ENCODE measurements at regions not wholly inside any gene's neighbourhood (a gene's known extent, or its start where the extent isn't known, plus 50 kb on each side); places are given as distances from the start of the nearest gene placed in this dataset.

DNA sequence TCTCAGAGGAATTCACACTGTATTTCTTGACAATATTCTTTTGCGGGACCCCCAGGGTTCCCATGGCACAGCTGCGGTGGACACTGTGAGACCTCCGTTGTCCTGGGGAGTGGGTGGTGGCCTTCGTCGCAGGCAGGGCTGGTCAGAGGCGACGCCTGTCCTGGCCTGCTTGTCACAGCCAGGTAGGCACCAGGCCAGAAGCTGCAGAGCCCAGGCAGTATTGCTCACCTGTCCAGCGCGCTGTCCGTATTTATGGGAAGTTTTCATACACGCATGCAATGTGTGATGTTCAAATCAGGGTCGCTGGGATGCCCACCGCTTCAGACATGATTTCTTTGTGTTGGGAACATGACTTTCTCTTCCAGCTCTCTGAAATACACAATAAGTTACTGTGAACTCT is 126.6 kb downstream of the RTP5 start:
- H2BK12ac ChIP-seq (ENCODE audit: low read depth, low read length): no peak overlapping the region
- ChIA-PET POLR2A (ENCODE audit: partially characterized antibody) (no interaction called here), CTCF (ENCODE audit: partially characterized antibody) (no interaction called here)
- DNase-seq (ENCODE audit: low read depth in 1 of 2, low spot score in 2 of 2): no peak
- H4K5ac ChIP-seq (ENCODE audit: insufficient read length, low read depth, low read length): no peak overlapping the region
- no peaks in the 10 kb centered on the region for H4K20me1 ChIP-seq (replicated peaks in 1 of 2; ENCODE audit: control insufficient read depth in 1 of 2, insufficient read depth in 2 of 2, low read length in 2 of 2)
- H3K4me3 ChIP-seq (ENCODE audit: extremely low read depth in 1 of 4, insufficient read depth in 2 of 4, low read depth in 3 of 4, low read length in 4 of 4): no peak overlapping the region
- H4K91ac ChIP-seq (replicated peaks; ENCODE audit: insufficient read length, low read length): no peak overlapping the region
- H3K79me2 ChIP-seq (ENCODE audit: control insufficient read depth in 1 of 2, insufficient read depth in 2 of 2, low read length in 2 of 2): no peaks in the 10 kb centered on the region
- 93% methylated on average over 13 of the region's 13 CpGs; no CpG with 5 or more reads in 1 of the 2 experiments for WGBS, 2 experiments (ENCODE audit: extremely low coverage in 1 of 2, insufficient coverage in 1 of 2, insufficient read length in 1 of 2, insufficient replicate concordance in 2 of 2, low coverage in 1 of 2, low lambda C conversion rate in 2 of 2, missing lambda C conversion rate in 1 of 2)
- no peaks in the 10 kb centered on the region for H3K79me1 ChIP-seq (ENCODE audit: low read depth, low read length)
- H3K27me3 ChIP-seq (replicated peaks in 1 of 4; ENCODE audit: control insufficient read depth in 3 of 4, extremely low read depth in 1 of 4, insufficient read depth in 3 of 4, low read length in 3 of 4): no peaks in the 10 kb centered on the region; a peak in 1 of 7 replicates
- FAIRE-seq: no peak
- no peak overlapping the region for H3K9ac ChIP-seq (replicated peaks in 1 of 4; ENCODE audit: extremely low read depth in 1 of 4, low read depth in 3 of 4, low read length in 3 of 4)
- no peak overlapping the region for H2BK15ac ChIP-seq (ENCODE audit: low read length)
- H3K23me2 ChIP-seq (ENCODE audit: low read depth, low read length): no peaks in the 10 kb centered on the region
- no peak overlapping the region for H3K56ac ChIP-seq (replicated peaks; ENCODE audit: insufficient read length, low read depth, low read length)
- no peak overlapping the region for H2AFZ ChIP-seq (ENCODE audit: low read length)
- H3K9me3 ChIP-seq (ENCODE audit: insufficient read depth in 2 of 2, low read depth in 1 of 2, low read length in 1 of 2): peaks cover 0 to 23% of the 10 kb centered on the region in 2 experiments; a peak in 2 of 4 replicates
- H3K18ac ChIP-seq (ENCODE audit: extremely low read depth, low read length): no peak overlapping the region
- no peak overlapping the region for H2BK120ac ChIP-seq (replicated peaks; ENCODE audit: low read depth, low read length)
- H3K23ac ChIP-seq (ENCODE audit: insufficient read length): no peak overlapping the region
- no peak overlapping the region for H3K14ac ChIP-seq (ENCODE audit: insufficient read length)
- H3K4ac ChIP-seq (replicated peaks; ENCODE audit: insufficient read length, low read depth, low read length): no peak overlapping the region
- no peak overlapping the region for H3K4me2 ChIP-seq (ENCODE audit: insufficient read depth in 1 of 2, low read depth in 2 of 2, low read length in 2 of 2)
- H2BK20ac ChIP-seq (ENCODE audit: low read length): no peak overlapping the region
- H3K36me3 ChIP-seq (ENCODE audit: control insufficient read depth in 2 of 4, insufficient read depth in 4 of 4, low read length in 3 of 4): no peaks in the 10 kb centered on the region
- H3K4me1 ChIP-seq (replicated peaks in 1 of 4; ENCODE audit: control insufficient read depth in 3 of 4, insufficient read depth in 4 of 4, low read length in 3 of 4): no peaks in the 10 kb centered on the region
- H2AK5ac ChIP-seq (ENCODE audit: low read depth, low read length): no peak overlapping the region
- H3K27ac ChIP-seq (ENCODE audit: low read depth, low read length): no peak overlapping the region
- H4K8ac ChIP-seq (ENCODE audit: extremely low read depth, insufficient read depth, low read length): no peak overlapping the region
- H2BK5ac ChIP-seq (ENCODE audit: low read depth, low read length): no peak overlapping the region
- TF ChIP-seq, protein P1, sequence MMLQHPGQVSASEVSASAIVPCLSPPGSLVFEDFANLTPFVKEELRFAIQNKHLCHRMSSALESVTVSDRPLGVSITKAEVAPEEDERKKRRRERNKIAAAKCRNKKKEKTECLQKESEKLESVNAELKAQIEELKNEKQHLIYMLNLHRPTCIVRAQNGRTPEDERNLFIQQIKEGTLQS (IDR thresholded peaks at IDR 0.05; ENCODE audit: insufficient read depth, low read depth, low read length): no peak
- TF ChIP-seq GABPA (IDR thresholded peaks at IDR 0.05; ENCODE audit: borderline replicate concordance, insufficient read depth, low read length): no peak
- no peak for TF ChIP-seq CBX8 (IDR thresholded peaks at IDR 0.05; ENCODE audit: borderline replicate concordance, low read depth, low read length)
- TF ChIP-seq YY1 (IDR thresholded peaks at IDR 0.05; ENCODE audit: low read depth, low read length): no peak
- TF ChIP-seq HDAC6 (IDR thresholded peaks at IDR 0.05; ENCODE audit: low read depth, low read length): no peak
- TF ChIP-seq KDM1A (IDR thresholded peaks at IDR 0.05; ENCODE audit: borderline replicate concordance, low read length): no peak
- TF ChIP-seq SIN3A (conservative IDR thresholded peaks at IDR 0.05 in 1 of 2, IDR thresholded peaks at IDR 0.05 in 1 of 2; ENCODE audit: low read depth in 1 of 2, low read length in 2 of 2): no peak
- TF ChIP-seq RFX5 (IDR thresholded peaks at IDR 0.05; ENCODE audit: borderline replicate concordance, low read depth, low read length): no peak
- no peak for TF ChIP-seq JUND (IDR thresholded peaks at IDR 0.05; ENCODE audit: low read length)
- TF ChIP-seq SRF (IDR thresholded peaks at IDR 0.05; ENCODE audit: low read depth, low read length): no peak
- TF ChIP-seq, protein P2, sequence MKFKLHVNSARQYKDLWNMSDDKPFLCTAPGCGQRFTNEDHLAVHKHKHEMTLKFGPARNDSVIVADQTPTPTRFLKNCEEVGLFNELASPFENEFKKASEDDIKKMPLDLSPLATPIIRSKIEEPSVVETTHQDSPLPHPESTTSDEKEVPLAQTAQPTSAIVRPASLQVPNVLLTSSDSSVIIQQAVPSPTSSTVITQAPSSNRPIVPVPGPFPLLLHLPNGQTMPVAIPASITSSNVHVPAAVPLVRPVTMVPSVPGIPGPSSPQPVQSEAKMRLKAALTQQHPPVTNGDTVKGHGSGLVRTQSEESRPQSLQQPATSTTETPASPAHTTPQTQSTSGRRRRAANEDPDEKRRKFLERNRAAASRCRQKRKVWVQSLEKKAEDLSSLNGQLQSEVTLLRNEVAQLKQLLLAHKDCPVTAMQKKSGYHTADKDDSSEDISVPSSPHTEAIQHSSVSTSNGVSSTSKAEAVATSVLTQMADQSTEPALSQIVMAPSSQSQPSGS (IDR thresholded peaks at IDR 0.05; ENCODE audit: low read length): no peak
- TF ChIP-seq KDM4A (IDR thresholded peaks at IDR 0.05; ENCODE audit: low read depth, low read length, severe bottlenecking): no peak

All from H1 (cell line).